ENCODE measurements at regions not wholly inside any gene's neighbourhood (a gene's known extent, or its start where the extent isn't known, plus 50 kb on each side); places are given as distances from the start of the nearest gene placed in this dataset.

DNA sequence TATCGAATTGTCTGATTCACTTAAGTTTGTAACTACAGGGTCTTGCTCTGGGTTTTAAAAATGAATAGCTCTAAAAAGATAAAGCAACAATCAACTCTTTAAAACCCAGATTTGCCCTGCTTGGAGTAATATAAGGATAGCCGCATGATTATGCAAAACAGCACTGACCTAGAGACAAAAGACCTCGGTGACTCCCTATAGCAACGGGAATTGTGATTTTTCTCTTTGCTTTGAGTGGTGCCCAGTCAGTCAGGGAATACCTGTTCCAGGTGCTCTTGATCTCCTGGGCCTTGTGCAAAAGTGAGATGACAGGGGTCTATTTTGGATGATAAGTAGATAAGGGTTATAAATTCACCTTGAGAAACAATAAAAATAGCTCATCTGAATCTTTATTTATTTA, 336.3 kb upstream of the NOX3 start:
- no peak for TF ChIP-seq POLR2A (IDR thresholded peaks at IDR 0.05)
- no peak for TF ChIP-seq EP300 (IDR thresholded peaks at IDR 0.05)

Measured in sigmoid colon (tissue), 4 donors.